ENCODE measurements at regions not wholly inside any gene's neighbourhood (a gene's known extent, or its start where the extent isn't known, plus 50 kb on each side); places are given as distances from the start of the nearest gene placed in this dataset.

DNA sequence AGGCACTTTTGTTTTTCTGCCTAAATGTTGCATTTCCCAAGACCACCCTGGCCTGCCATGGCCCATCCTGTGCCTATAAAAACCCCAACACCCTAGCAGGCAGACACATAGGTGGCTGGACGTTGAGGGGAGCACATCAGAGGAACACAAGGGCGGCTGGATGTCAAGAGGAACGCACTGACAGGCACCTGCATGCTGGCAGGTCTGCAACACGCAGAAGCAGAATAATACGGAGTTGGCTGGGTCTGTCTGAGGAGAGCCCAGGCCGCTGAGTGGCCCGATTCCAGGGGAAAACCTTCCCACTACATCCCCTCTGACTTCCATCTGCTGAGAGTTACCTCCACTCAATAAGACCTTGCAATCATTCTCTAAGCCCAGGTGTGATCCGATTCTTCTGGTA lies 765.6 kb downstream of the PLOD2 start:
- no peak for DNase-seq
- H4K5ac ChIP-seq (ENCODE audit: insufficient read length, low read depth, low read length) = no peak overlapping the region
- Mint-ChIP-seq H3K9me3 (no peaks in the 10 kb centered on the region), H3K27ac (no peak overlapping the region; a peak in 1 of 7 replicates), H3K36me3 (ENCODE audit: insufficient read depth in 1 of 3, low read depth in 3 of 3) (no peaks in the 10 kb centered on the region), H3K27me3 (ENCODE audit: low read depth) (no peaks in the 10 kb centered on the region), H3K4me3 (no peak overlapping the region), H3K4me1 (no peaks in the 10 kb centered on the region)
- H3K4me1 ChIP-seq (ENCODE audit: insufficient read depth, low read length) = no peaks in the 10 kb centered on the region
- H3K23ac ChIP-seq (ENCODE audit: insufficient read length, low read depth, low read length) = no peak overlapping the region
- no CpG with 5 or more reads among the region's 8 CpGs for WGBS (ENCODE audit: extremely low coverage, insufficient read length, low lambda C conversion rate)
- TF ChIP-seq, protein P1, sequence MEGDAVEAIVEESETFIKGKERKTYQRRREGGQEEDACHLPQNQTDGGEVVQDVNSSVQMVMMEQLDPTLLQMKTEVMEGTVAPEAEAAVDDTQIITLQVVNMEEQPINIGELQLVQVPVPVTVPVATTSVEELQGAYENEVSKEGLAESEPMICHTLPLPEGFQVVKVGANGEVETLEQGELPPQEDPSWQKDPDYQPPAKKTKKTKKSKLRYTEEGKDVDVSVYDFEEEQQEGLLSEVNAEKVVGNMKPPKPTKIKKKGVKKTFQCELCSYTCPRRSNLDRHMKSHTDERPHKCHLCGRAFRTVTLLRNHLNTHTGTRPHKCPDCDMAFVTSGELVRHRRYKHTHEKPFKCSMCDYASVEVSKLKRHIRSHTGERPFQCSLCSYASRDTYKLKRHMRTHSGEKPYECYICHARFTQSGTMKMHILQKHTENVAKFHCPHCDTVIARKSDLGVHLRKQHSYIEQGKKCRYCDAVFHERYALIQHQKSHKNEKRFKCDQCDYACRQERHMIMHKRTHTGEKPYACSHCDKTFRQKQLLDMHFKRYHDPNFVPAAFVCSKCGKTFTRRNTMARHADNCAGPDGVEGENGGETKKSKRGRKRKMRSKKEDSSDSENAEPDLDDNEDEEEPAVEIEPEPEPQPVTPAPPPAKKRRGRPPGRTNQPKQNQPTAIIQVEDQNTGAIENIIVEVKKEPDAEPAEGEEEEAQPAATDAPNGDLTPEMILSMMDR (conservative IDR thresholded peaks at IDR 0.05) = no peak
- H3K14ac ChIP-seq (ENCODE audit: insufficient read depth, low read length) = no peak overlapping the region
- H2BK12ac ChIP-seq (ENCODE audit: insufficient read length, low read depth, low read length) = no peak overlapping the region
- H3K79me2 ChIP-seq (ENCODE audit: insufficient read depth, low read length) = no peaks in the 10 kb centered on the region
- no peaks in the 10 kb centered on the region for H3K9me3 ChIP-seq (ENCODE audit: control insufficient read depth, low read depth, low read length)
- H4K91ac ChIP-seq (ENCODE audit: insufficient read length, low read depth, low read length) = no peak overlapping the region
- no peak overlapping the region for H4K8ac ChIP-seq (replicated peaks; ENCODE audit: insufficient read length, low read depth, low read length)
- H2AFZ ChIP-seq (ENCODE audit: low read length) = no peak overlapping the region
- H3K27ac ChIP-seq (ENCODE audit: insufficient read length, low read depth, low read length) = no peak overlapping the region
- no peak overlapping the region for H2BK120ac ChIP-seq (ENCODE audit: low read depth, low read length, poor library complexity, severe bottlenecking)
- H3K4ac ChIP-seq (ENCODE audit: low read depth, low read length) = no peak overlapping the region
- H3T11ph ChIP-seq (ENCODE audit: low read length) = no peak overlapping the region
- H3K23me2 ChIP-seq (ENCODE audit: insufficient read length, low read depth, low read length, poor library complexity, severe bottlenecking) = no peaks in the 10 kb centered on the region
- H4K20me1 ChIP-seq (ENCODE audit: control insufficient read depth, insufficient read depth, insufficient read length) = no peaks in the 10 kb centered on the region
- no peak overlapping the region for H3K18ac ChIP-seq (ENCODE audit: insufficient read length, low read depth, low read length)
- H3K9ac ChIP-seq (ENCODE audit: extremely low read depth, insufficient read length, low read length) = no peak overlapping the region
- H2BK20ac ChIP-seq (ENCODE audit: low read depth, low read length, poor library complexity, severe bottlenecking) = no peak overlapping the region
- H2BK15ac ChIP-seq (ENCODE audit: low read depth, low read length) = no peak overlapping the region
- no peak overlapping the region for H3K4me2 ChIP-seq (ENCODE audit: insufficient read depth, insufficient read length, low read length)
- H2BK5ac ChIP-seq (ENCODE audit: insufficient read length, low read length) = no peak overlapping the region
- H3K79me1 ChIP-seq (ENCODE audit: insufficient read depth, low read depth, low read length, poor library complexity, severe bottlenecking) = no peaks in the 10 kb centered on the region
- H3K27me3 ChIP-seq (ENCODE audit: insufficient read depth, low read length) = no peaks in the 10 kb centered on the region
- H3K56ac ChIP-seq (ENCODE audit: insufficient read length, low read depth, low read length) = no peak overlapping the region
- no peak overlapping the region for H2AK5ac ChIP-seq (ENCODE audit: insufficient read length, low read length)

Measured in H9 (cell line).